ENCODE measurements at regions not wholly inside any gene's neighbourhood (a gene's known extent, or its start where the extent isn't known, plus 50 kb on each side); places are given as distances from the start of the nearest gene placed in this dataset.

- Histone ChIP-seq H3K9ac (ENCODE audit: low read length) (no peak overlapping the region), H3K4me3 (ENCODE audit: insufficient read depth, low read depth, low read length) (no peak overlapping the region), H3K27ac (ENCODE audit: low read depth, low read length) (no peak overlapping the region), H3K79me2 (ENCODE audit: insufficient read depth, low read length) (no peaks in the 10 kb centered on the region), H3K27me3 (ENCODE audit: insufficient read depth, low read length) (no peaks in the 10 kb centered on the region), H4K20me1 (ENCODE audit: insufficient read depth, low read length) (no peaks in the 10 kb centered on the region), H3K36me3 (ENCODE audit: insufficient read depth, low read length) (no peaks in the 10 kb centered on the region), H2AFZ (ENCODE audit: low read depth, low read length) (no peak overlapping the region), H3K4me2 (ENCODE audit: low read length) (no peak overlapping the region), H3K4me1 (ENCODE audit: insufficient read depth, low read length) (no peaks in the 10 kb centered on the region), H3K9me3 (ENCODE audit: insufficient read depth, low read depth, low read length) (no peaks in the 10 kb centered on the region)
- Mint-ChIP-seq H3K4me1 (ENCODE audit: low read depth, unreplicated experiment) (no peaks in the 10 kb centered on the region), H3K36me3 (ENCODE audit: low read depth, unreplicated experiment) (no peaks in the 10 kb centered on the region), H3K9me3 (ENCODE audit: unreplicated experiment) (no peaks in the 10 kb centered on the region), H3K27ac (ENCODE audit: unreplicated experiment) (no peak overlapping the region), H3K27me3 (ENCODE audit: low read depth, unreplicated experiment) (peaks cover 2% of the 10 kb centered on the region), H3K4me3 (ENCODE audit: unreplicated experiment) (no peak overlapping the region)
- TF ChIP-seq CTCF (IDR thresholded peaks at IDR 0.05; ENCODE audit: insufficient read depth, low read depth, low read length) (no peak), EZH2 (IDR thresholded peaks at IDR 0.05; ENCODE audit: insufficient read depth, low read length) (no peak)
- no peak for DNase-seq (ENCODE audit: low read depth)
- FAIRE-seq = no peak
These were observed 353.2 kb upstream of the SOX5 start for GRCh38 chr12:24302708-24303107.

GRCh38 chr12:24297516-24297915 is 348.0 kb upstream of the SOX5 start:
- H3K4me1 Mint-ChIP-seq (ENCODE audit: low read depth, unreplicated experiment) = peaks cover 5% of the 10 kb centered on the region
- no peaks in the 10 kb centered on the region for H4K20me1 ChIP-seq (ENCODE audit: insufficient read depth, low read length)
- H3K4me2 ChIP-seq (ENCODE audit: low read length) = no peak overlapping the region
- no peaks in the 10 kb centered on the region for H3K27me3 Mint-ChIP-seq (ENCODE audit: low read depth, unreplicated experiment)
- H3K79me2 ChIP-seq (ENCODE audit: insufficient read depth, low read length) = no peaks in the 10 kb centered on the region
- DNase-seq (ENCODE audit: low read depth) (peak; percentile 3), FAIRE-seq (no peak)
- H3K27ac Mint-ChIP-seq (ENCODE audit: unreplicated experiment) = no peak overlapping the region
- no peak overlapping the region for H2AFZ ChIP-seq (ENCODE audit: low read depth, low read length)
- no peak overlapping the region for H3K4me3 ChIP-seq (ENCODE audit: insufficient read depth, low read depth, low read length)
- no peak overlapping the region for H3K27ac ChIP-seq (ENCODE audit: low read depth, low read length)
- H3K4me1 ChIP-seq (ENCODE audit: insufficient read depth, low read length) = no peaks in the 10 kb centered on the region
- no peak overlapping the region for H3K4me3 Mint-ChIP-seq (ENCODE audit: unreplicated experiment)
- H3K36me3 Mint-ChIP-seq (ENCODE audit: low read depth, unreplicated experiment) = no peaks in the 10 kb centered on the region
- TF ChIP-seq EZH2 (IDR thresholded peaks at IDR 0.05; ENCODE audit: insufficient read depth, low read length) (no peak), CTCF (IDR thresholded peaks at IDR 0.05; ENCODE audit: insufficient read depth, low read depth, low read length) (no peak)
- H3K9me3 ChIP-seq (ENCODE audit: insufficient read depth, low read depth, low read length) = no peaks in the 10 kb centered on the region
- H3K9ac ChIP-seq (ENCODE audit: low read length) = no peak overlapping the region
- no peaks in the 10 kb centered on the region for H3K36me3 ChIP-seq (ENCODE audit: insufficient read depth, low read length)
- no peaks in the 10 kb centered on the region for H3K9me3 Mint-ChIP-seq (ENCODE audit: unreplicated experiment)
- no peaks in the 10 kb centered on the region for H3K27me3 ChIP-seq (ENCODE audit: insufficient read depth, low read length)

GRCh38 chr12:24293549-24293948 is 344.1 kb upstream of the SOX5 start:
- Mint-ChIP-seq H3K36me3 (ENCODE audit: low read depth, unreplicated experiment) (no peaks in the 10 kb centered on the region), H3K4me3 (ENCODE audit: unreplicated experiment) (no peak overlapping the region), H3K27me3 (ENCODE audit: low read depth, unreplicated experiment) (no peaks in the 10 kb centered on the region), H3K27ac (ENCODE audit: unreplicated experiment) (no peak overlapping the region), H3K9me3 (ENCODE audit: unreplicated experiment) (no peaks in the 10 kb centered on the region), H3K4me1 (ENCODE audit: low read depth, unreplicated experiment) (peaks cover 5% of the 10 kb centered on the region)
- Histone ChIP-seq H3K4me2 (ENCODE audit: low read length) (no peak overlapping the region), H2AFZ (ENCODE audit: low read depth, low read length) (no peak overlapping the region), H3K27me3 (ENCODE audit: insufficient read depth, low read length) (no peaks in the 10 kb centered on the region), H3K4me1 (ENCODE audit: insufficient read depth, low read length) (no peaks in the 10 kb centered on the region), H3K27ac (ENCODE audit: low read depth, low read length) (no peak overlapping the region), H4K20me1 (ENCODE audit: insufficient read depth, low read length) (no peaks in the 10 kb centered on the region), H3K9me3 (ENCODE audit: insufficient read depth, low read depth, low read length) (no peaks in the 10 kb centered on the region), H3K79me2 (ENCODE audit: insufficient read depth, low read length) (no peaks in the 10 kb centered on the region), H3K4me3 (ENCODE audit: insufficient read depth, low read depth, low read length) (no peak overlapping the region), H3K9ac (ENCODE audit: low read length) (no peak overlapping the region), H3K36me3 (ENCODE audit: insufficient read depth, low read length) (no peaks in the 10 kb centered on the region)
- FAIRE-seq (no peak), DNase-seq (ENCODE audit: low read depth) (no peak)
- TF ChIP-seq CTCF (IDR thresholded peaks at IDR 0.05; ENCODE audit: insufficient read depth, low read depth, low read length) (no peak), EZH2 (IDR thresholded peaks at IDR 0.05; ENCODE audit: insufficient read depth, low read length) (no peak)
